H9 (cell line): ENCODE measurements at regions not wholly inside any gene's neighbourhood (a gene's known extent, or its start where the extent isn't known, plus 50 kb on each side); places are given as distances from the start of the nearest gene placed in this dataset.

Experiments
- DNase-seq: peaks from one replicate; pipeline ENCODE4 v3.0.0-alpha.2; 2017
- H2AFZ ChIP-seq: one replicate; pipeline ENCODE4 v1.6.1; 2013; ENCODE audit warnings: mild to moderate bottlenecking, low read length, control low read depth, moderate library complexity
- H2AK5ac ChIP-seq: 2 replicates; pipeline ENCODE4 v1.6.1; 2013; ENCODE audit warnings: low read length, control low read depth, mixed read lengths; ENCODE audit not compliant: insufficient read length
- H2BK120ac ChIP-seq: one replicate; pipeline ENCODE4 v1.6.1; 2013; ENCODE audit warnings: low read depth, mild to moderate bottlenecking, low read length, control low read depth, inconsistent platforms; ENCODE audit not compliant: poor library complexity, severe bottlenecking
- H2BK12ac ChIP-seq: 2 replicates; pipeline ENCODE4 v1.6.1; 2013; ENCODE audit warnings: low read length, control low read depth, mixed read lengths, low read depth; ENCODE audit not compliant: insufficient read length
- H2BK15ac ChIP-seq: 2 replicates; pipeline ENCODE4 v1.6.1; 2013; ENCODE audit warnings: low read depth, low read length, control low read depth
- H2BK20ac ChIP-seq: one replicate; pipeline ENCODE4 v1.6.1; 2013; ENCODE audit warnings: low read depth, mild to moderate bottlenecking, low read length, control low read depth, inconsistent platforms; ENCODE audit not compliant: poor library complexity, severe bottlenecking
- H2BK5ac ChIP-seq: 2 replicates; pipeline ENCODE4 v1.6.1; 2013; ENCODE audit warnings: low read length, control low read depth, mixed read lengths; ENCODE audit not compliant: insufficient read length
- H3K14ac ChIP-seq: 2 replicates; pipeline ENCODE4 v1.6.1; 2013; ENCODE audit warnings: low read length, control low read depth; ENCODE audit not compliant: insufficient read depth
- H3K18ac ChIP-seq: 2 replicates; pipeline ENCODE4 v1.6.1; 2013; ENCODE audit warnings: low read depth, mild to moderate bottlenecking, mixed read lengths, low read length, control low read depth; ENCODE audit not compliant: insufficient read length
- H3K23ac ChIP-seq: 2 replicates; pipeline ENCODE4 v1.6.1; 2013; ENCODE audit warnings: low read length, control low read depth, mixed read lengths, low read depth; ENCODE audit not compliant: insufficient read length
- H3K23me2 ChIP-seq: 2 replicates; pipeline ENCODE4 v1.6.1; 2013; ENCODE audit warnings: low read depth, mild to moderate bottlenecking, mixed read lengths, low read length, control low read depth; ENCODE audit not compliant: insufficient read length, poor library complexity, severe bottlenecking
- H3K27ac ChIP-seq: 2 replicates; pipeline ENCODE4 v1.5.1; 2013; ENCODE audit warnings: low read length, control low read depth, mixed read lengths, low read depth; ENCODE audit not compliant: insufficient read length
- H3K27me3 ChIP-seq: 2 replicates; pipeline ENCODE4 v1.6.1; 2013; ENCODE audit warnings: low read length, control low read depth, inconsistent platforms; ENCODE audit not compliant: insufficient read depth
- H3K4ac ChIP-seq: 2 replicates; pipeline ENCODE4 v1.6.1; 2013; ENCODE audit warnings: low read depth, mild to moderate bottlenecking, control low read depth, inconsistent platforms, low read length, moderate library complexity
- H3K4me1 ChIP-seq: 2 replicates; pipeline ENCODE4 v1.6.1; 2013; ENCODE audit warnings: low read length, control low read depth, inconsistent platforms; ENCODE audit not compliant: insufficient read depth
- H3K4me2 ChIP-seq: 2 replicates; pipeline ENCODE4 v1.6.1; 2013; ENCODE audit warnings: low read length, control low read depth, mixed read lengths; ENCODE audit not compliant: insufficient read length, insufficient read depth
- H3K56ac ChIP-seq: 2 replicates; pipeline ENCODE4 v1.6.1; 2013; ENCODE audit warnings: low read depth, mild to moderate bottlenecking, mixed read lengths, low read length, control low read depth; ENCODE audit not compliant: insufficient read length
- H3K79me1 ChIP-seq: 2 replicates; pipeline ENCODE4 v1.6.1; 2013; ENCODE audit warnings: low read depth, mild to moderate bottlenecking, moderate library complexity, low read length, control low read depth, inconsistent platforms; ENCODE audit not compliant: insufficient read depth, poor library complexity, severe bottlenecking
- H3K79me2 ChIP-seq: 2 replicates; pipeline ENCODE4 v1.6.1; 2013; ENCODE audit warnings: low read length, control low read depth, inconsistent platforms; ENCODE audit not compliant: insufficient read depth
- H3K9ac ChIP-seq: 2 replicates; pipeline ENCODE4 v1.6.1; 2013; ENCODE audit warnings: low read length, control low read depth, mixed read lengths; ENCODE audit not compliant: insufficient read length; ENCODE audit errors: extremely low read depth
- H3K9me3 ChIP-seq: one replicate; pipeline ENCODE4 v1.6.1; 2013; ENCODE audit warnings: low read depth, low read length, inconsistent platforms; ENCODE audit not compliant: control insufficient read depth
- H3T11ph ChIP-seq: one replicate; pipeline ENCODE4 v1.6.1; 2013; ENCODE audit warnings: mild to moderate bottlenecking, low read length, control low read depth, inconsistent platforms
- H4K20me1 ChIP-seq: one replicate; pipeline ENCODE4 v1.6.1; 2013; ENCODE audit not compliant: control insufficient read depth, insufficient read length, insufficient read depth
- H4K5ac ChIP-seq: 2 replicates; pipeline ENCODE4 v1.6.1; 2013; ENCODE audit warnings: low read depth, mild to moderate bottlenecking, mixed read lengths, low read length, control low read depth; ENCODE audit not compliant: insufficient read length
- H4K8ac ChIP-seq: replicated peaks from 2 replicates; pipeline ENCODE4 v1.6.1; 2013; ENCODE audit warnings: low read length, control low read depth, mixed read lengths, low read depth; ENCODE audit not compliant: insufficient read length
- H4K91ac ChIP-seq: 2 replicates; pipeline ENCODE4 v1.6.1; 2013; ENCODE audit warnings: low read depth, mild to moderate bottlenecking, moderate library complexity, mixed read lengths, low read length, control low read depth; ENCODE audit not compliant: insufficient read length
- H3K27ac Mint-ChIP-seq, 3 experiments: 2 replicates in 2 of 3; 3 replicates in 1 of 3; pipeline ENCODE4 v1.8.0; 2020 to 2021; ENCODE audit warnings: mixed read lengths in 3 of 3, mild to moderate bottlenecking in 1 of 3, moderate library complexity in 1 of 3
- H3K27me3 Mint-ChIP-seq: 2 replicates; pipeline ENCODE4 v1.8.0; 2021; ENCODE audit warnings: low read depth, mild to moderate bottlenecking, moderate library complexity, mixed read lengths
- H3K36me3 Mint-ChIP-seq, 3 experiments: 2 replicates in 2 of 3; 3 replicates in 1 of 3; pipeline ENCODE4 v1.8.0; 2020 to 2021; ENCODE audit warnings: low read depth in 3 of 3, mixed read lengths in 3 of 3; ENCODE audit not compliant: insufficient read depth in 1 of 3
- H3K4me1 Mint-ChIP-seq, 2 experiments: 2 replicates each; pipeline ENCODE4 v1.8.0; 2020; ENCODE audit warnings: mixed read lengths in 2 of 2
- H3K4me3 Mint-ChIP-seq, 2 experiments: 2 replicates in 1 of 2; 3 replicates in 1 of 2; pipeline ENCODE4 v1.8.0; 2020 to 2021; ENCODE audit warnings: mild to moderate bottlenecking in 2 of 2, mixed read lengths in 2 of 2, moderate library complexity in 1 of 2
- H3K9me3 Mint-ChIP-seq, 2 experiments: 2 replicates in 1 of 2; 3 replicates in 1 of 2; pipeline ENCODE4 v1.8.0; 2020; ENCODE audit warnings: mild to moderate bottlenecking in 2 of 2, mixed read lengths in 2 of 2, moderate library complexity in 1 of 2
- CTCF ChIP-seq: fragments of 200-600 bp; sonication (generic); conservative IDR thresholded peaks from 3 replicates; pipeline ENCODE4 v1.8.0; 2021; ENCODE audit warnings: antibody characterized with exemption, mild to moderate bottlenecking
- WGBS: extraction: QIAGEN DNeasy Blood & Tissue Kit; methylation state at CpG from one replicate; pipeline ENCODE4 v1.1.7; 2013; ENCODE audit warnings: missing lambda C conversion rate, low lambda C conversion rate, mixed read lengths; ENCODE audit not compliant: insufficient read length; ENCODE audit errors: extremely low coverage; 5-methylcytosine and 5-hydroxymethylcytosine counted together

- Histone ChIP-seq H3K56ac (no peak overlapping the region), H4K5ac (no peak overlapping the region), H3K23me2 (no peaks in the 10 kb centered on the region), H4K8ac (no peak overlapping the region), H2AK5ac (no peak overlapping the region), H2BK15ac (no peak overlapping the region), H3K79me1 (no peaks in the 10 kb centered on the region), H2AFZ (no peak overlapping the region), H3K23ac (no peak overlapping the region), H2BK12ac (no peak overlapping the region), H4K91ac (no peak overlapping the region), H3K4me1 (no peaks in the 10 kb centered on the region), H2BK20ac (no peak overlapping the region), H3K4me2 (no peak overlapping the region), H3K9me3 (no peaks in the 10 kb centered on the region), H2BK5ac (no peak overlapping the region), H2BK120ac (no peak overlapping the region), H3K79me2 (no peaks in the 10 kb centered on the region), H3K14ac (no peak overlapping the region), H3K27me3 (no peaks in the 10 kb centered on the region), H4K20me1 (no peaks in the 10 kb centered on the region), H3K4ac (no peak overlapping the region), H3K27ac (no peak overlapping the region), H3K9ac (no peak overlapping the region), H3K18ac (no peak overlapping the region), H3T11ph (no peak overlapping the region)
- no peak for DNase-seq
- no peaks in the 10 kb centered on the region for H3K9me3 Mint-ChIP-seq
- WGBS, result no CpG with 5 or more reads among the region's 3 CpGs
- TF ChIP-seq CTCF, result no peak
- H3K27me3 Mint-ChIP-seq, result peaks cover 3% of the 10 kb centered on the region; the same call in 1 of the 2 replicates
- H3K27ac Mint-ChIP-seq, result no peak overlapping the region
- H3K4me3 Mint-ChIP-seq, result no peak overlapping the region
- H3K4me1 Mint-ChIP-seq, result no peaks in the 10 kb centered on the region
- no peaks in the 10 kb centered on the region for H3K36me3 Mint-ChIP-seq
Measured at GRCh38 chr10:28837613-28838390, 160.5 kb downstream of the BAMBI start.
